Hematopoietic multipotent progenitor cell treated with erythropoietin and hydrocortisone succinate and interleukin-3 and kit ligand, for 8 days (in vitro differentiated cells): ENCODE measurements at regions not wholly inside any gene's neighbourhood (a gene's known extent, or its start where the extent isn't known, plus 50 kb on each side); places are given as distances from the start of the nearest gene placed in this dataset.
"Not testable (repeated sequence)": the region's sequence is repeated elsewhere in the genome, so short reads cannot be mapped to it uniquely, and the experiment has no call there.

Experiments
- DNase-seq: peaks from one replicate; pipeline ENCODE4 v3.0.0-alpha.2; 2015

DNA sequence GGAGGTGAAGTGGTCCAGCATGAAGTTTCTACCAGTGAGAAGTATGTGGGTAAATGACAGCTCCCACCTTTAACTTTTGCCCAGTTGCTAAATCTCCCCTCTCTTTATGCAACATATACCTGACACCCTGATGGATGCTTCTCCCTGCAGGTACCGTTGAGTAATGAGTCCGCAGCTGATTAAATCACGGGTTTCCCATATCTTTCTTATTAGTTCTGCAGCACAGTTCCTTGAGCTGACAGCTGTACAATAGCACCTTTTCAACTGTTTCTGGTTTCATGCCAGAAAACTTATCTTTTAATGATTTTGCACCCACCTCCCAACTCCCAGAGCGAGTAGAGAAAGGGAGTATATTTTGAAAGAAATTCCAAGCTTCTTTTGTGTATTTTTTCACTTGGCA is 161.0 kb upstream of the TUT7 start:
- no peak for DNase-seq

DNA sequence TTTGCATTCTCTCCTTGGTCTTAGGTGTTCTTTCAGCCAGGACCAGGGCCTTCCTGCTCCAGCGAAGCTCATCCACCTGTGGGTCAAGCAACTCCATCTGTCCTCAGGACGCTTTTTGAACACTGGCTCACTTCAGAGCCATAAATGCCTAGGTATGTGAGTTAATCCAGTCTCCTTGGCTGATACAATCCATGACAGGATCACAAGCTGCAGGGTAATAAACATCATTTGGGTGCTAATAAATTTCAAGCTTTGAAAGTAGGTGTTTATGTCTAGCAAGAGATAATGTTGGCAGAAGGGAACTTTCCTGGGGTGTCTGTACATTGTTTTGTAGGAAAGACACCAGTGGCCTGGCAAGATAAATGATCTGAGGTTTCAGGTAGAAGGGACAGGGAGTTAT is 159.2 kb upstream of the TUT7 start:
- no peak for DNase-seq

GRCh38 chr9:86512929-86513328 is 158.7 kb upstream of the TUT7 start:
- DNase-seq, result no peak

- DNase-seq, result no peak
Measured at GRCh38 chr9:86511614-86512360, 157.6 kb upstream of the TUT7 start.

DNA sequence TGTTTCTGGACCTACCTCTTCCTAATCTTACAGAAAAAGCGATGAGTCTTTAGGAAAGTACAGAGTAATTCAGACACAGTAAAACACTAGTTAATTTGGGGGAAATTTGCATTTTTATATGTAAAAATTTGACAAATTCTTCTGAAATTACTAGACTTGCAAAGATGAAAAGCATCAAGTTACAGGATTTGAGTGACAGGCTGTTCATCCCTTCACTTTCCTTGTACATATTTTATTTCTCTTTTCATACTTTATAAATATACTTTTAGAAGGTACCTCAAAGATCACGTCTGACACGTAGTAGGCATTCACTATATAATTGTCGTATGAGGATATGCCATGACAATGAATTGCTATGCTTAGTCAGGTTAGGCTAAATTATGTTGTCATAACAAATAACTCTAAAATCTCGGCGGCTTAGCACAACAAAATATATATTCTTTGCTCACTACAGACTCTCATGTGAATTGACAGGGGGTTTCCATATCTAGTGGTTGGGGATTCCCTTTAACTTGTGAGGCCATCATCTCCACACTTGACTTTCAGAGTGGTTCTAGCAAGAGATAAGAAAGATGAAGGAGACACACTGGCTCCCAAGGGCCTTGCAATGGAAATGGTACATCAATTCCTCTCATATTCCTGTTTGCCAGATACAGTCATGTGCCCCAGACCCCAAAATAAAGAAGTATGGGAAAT is 154.1 kb upstream of the TUT7 start:
- DNase-seq, result no peak

GRCh38 chr9:86507212-86507630 is 153.0 kb upstream of the TUT7 start:
- no peak for DNase-seq

- DNase-seq, result no peak
Measured at GRCh38 chr9:86503942-86504341, 149.7 kb upstream of the TUT7 start.

DNA sequence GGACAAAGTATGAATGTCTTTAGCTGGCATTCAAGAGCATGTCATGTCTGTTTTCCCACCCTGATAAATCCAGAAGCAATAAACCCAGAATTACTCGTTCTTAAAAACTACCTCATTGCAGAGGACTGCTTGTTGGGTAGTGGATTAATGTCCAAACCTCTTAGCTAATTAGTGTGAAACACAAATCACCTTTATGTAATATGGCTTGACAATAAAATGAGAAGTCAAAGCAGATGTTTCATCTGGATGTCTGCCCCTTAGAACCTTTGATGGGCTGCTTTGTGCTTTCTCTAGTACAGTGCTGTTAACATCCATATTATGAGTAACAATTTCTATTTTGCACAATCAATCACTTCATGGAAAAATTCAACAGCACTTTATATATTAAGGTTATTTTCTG is 149.1 kb upstream of the TUT7 start:
- no peak for DNase-seq

DNA sequence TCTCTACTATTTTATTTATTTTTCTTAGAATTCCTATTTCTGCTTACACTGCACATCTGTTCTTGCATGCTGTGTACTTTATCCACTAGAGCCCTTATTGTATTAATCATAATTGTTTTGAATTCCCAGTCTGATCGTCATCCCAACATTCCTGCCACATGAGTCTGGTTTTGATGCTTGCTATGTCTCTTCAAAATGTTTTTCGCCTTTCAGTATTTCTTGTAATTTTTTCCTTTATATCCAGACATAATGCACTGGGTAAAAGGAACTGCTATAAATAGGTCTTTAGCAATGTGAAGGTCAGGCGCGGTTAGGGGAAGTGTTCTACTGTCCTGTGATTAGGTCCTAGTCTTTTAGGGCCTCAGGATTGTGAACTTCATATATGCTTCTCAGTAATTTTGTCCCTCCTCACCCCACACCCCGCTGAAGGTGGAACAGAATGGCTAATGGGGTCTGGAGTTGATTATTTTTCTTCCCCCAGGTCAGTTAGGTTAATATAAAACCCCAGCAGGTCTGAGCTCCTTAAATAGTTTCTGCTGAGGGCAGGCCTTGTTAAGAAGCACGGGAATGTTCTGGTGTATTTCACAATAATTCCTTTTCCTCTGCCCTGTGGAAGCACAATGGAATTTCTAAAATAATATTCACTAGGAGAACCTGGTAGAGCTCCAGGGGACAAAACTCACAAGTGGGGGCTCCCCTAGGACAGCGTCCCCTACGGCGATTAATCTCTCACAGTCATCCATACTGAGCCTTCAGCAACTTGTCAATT is 146.6 kb upstream of the TUT7 start:
- no peak for DNase-seq

GRCh38 chr9:86500031-86500430 is 145.8 kb upstream of the TUT7 start:
- DNase-seq, result no peak

GRCh38 chr9:86494644-86495111 is 140.5 kb upstream of the TUT7 start:
- no peak for DNase-seq

DNA sequence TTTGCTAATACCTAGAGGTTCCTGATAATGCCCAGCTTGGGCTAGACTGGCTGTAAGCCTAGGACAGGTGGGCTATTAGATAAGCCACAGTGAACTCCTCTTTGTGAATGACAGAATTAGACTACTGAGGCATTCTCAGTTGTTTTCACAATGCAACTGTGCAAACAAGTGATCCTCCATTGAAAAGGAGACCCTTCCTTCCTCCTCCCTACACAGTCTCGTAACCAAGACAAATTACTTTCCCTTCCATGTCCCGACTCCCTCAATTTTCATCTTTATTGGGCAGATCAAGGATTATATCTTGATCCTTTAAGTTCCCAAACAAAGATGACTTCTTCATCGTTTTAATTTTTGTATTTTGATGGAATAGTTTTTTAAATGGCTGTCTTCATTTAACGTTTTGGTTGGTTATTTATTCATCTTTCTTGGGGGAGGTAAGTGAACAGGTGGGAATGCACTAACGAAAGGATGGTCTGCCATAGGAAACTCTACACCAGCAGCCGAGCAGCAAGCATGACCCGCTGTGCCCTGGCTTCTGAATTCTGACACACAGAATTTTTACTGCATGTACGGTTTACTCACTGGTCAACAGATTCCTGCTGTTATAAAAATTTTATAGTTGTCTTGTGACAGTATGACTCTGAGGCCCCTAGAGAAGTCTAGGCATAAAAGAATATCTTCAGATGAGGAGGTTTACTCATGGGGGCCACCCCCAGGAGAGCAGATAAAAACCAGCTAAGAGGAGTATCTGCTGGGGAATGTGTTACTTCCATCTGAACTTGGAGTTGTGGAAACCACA is 137.5 kb upstream of the TUT7 start:
- no peak for DNase-seq

GRCh38 chr9:86488794-86489193 is 134.6 kb upstream of the TUT7 start:
- DNase-seq, result no peak

- DNase-seq, result no peak
Measured at GRCh38 chr9:86488345-86488744, 134.1 kb upstream of the TUT7 start.

DNA sequence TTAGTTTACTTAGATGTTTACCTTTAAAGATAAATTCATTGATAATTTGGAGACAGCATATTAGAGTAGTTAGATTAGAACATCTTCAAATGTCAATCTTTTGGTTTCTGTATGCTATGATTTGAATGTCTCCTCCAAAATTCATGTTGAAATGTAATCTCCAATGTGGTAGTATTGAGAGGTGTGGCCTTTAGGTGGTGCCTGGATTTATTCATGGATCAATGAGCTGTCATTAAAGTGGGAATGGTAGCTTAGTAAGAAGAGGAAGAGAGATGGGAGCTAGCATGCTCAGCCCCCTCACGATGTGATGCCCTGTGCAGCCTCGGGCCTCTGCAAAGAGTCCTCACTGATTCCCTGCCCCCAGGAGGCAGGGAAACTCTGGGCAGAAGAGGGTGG is 133.6 kb upstream of the TUT7 start:
- no peak for DNase-seq

GRCh38 chr9:86486891-86487837 is 133.0 kb upstream of the TUT7 start:
- DNase-seq, result peak; percentile 59

DNA sequence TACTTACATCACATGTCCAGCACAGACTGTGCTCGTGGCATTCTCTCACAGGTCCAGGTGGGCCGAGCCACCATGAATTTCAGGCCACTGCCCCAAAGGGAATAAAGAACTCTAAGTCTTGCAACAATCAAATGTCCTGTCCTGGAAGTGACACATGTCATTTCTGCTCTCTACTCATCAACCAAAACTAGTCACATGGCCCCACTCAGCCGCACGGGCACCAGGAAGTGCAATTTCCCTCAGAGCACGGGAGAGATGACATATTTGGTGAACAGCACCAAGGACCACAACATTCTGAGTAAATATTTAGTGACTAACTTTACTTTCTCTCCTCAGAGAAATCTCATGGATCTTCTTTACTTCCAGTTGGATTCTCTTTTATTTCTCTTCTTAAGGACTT is 131.1 kb upstream of the TUT7 start:
- no peak for DNase-seq

DNA sequence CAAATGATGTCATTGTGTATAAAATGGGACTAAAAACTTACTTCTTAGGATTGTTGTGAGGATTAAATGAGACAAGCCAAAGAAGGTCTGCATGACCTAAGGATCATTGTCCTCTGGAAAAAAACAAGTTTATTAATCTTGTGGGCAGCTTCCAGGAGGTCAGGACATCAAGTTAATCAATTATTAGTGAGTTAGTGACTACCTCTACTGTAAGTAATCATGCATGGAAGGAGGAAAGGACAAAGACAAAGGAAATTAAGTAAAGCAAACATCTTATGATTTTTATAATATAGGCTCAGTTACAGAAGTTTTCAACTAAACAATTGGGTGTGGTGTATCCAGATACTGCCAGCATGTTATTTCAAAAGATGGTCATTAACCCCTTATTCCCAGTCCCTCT is 129.3 kb upstream of the TUT7 start:
- no peak for DNase-seq

DNA sequence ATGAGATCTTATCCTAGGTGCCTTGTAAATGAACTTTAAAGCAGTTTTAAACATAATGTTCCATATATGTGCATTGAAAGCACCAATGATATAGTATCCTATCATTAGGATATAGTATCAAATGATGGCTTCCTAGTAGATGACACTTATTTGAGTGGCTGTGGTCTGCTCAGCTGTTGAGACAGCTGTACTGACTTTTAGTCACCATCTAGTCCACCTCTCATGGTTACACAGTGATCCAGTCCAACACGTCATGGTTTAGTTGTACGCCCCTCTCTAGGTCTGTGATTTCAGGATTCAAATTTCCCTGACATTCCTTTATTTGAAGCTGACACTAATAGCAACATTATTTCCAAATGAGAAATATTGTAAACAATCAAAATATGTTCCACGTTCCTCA is 127.3 kb upstream of the TUT7 start:
- DNase-seq, result no peak

- DNase-seq, result not testable (repeated sequence)
Measured at GRCh38 chr9:86475255-86475654, 121.0 kb upstream of the TUT7 start.

GRCh38 chr9:86471171-86471815 is 117.1 kb upstream of the TUT7 start:
- DNase-seq, result peak; percentile 23
